ENCODE measurements at regions not wholly inside any gene's neighbourhood (a gene's known extent, or its start where the extent isn't known, plus 50 kb on each side); places are given as distances from the start of the nearest gene placed in this dataset.

- DNase-seq, result no peak
- Histone ChIP-seq H3K27ac (no peak overlapping the region), H3K4me3 (no peak overlapping the region), H3K4me1 (peaks cover 8 to 28% (median 26%) of the 10 kb centered on the region in 6 donors), H3K36me3 (no peaks in the 10 kb centered on the region), H3K27me3 (replicated peaks in 1 of 7) (peaks cover 0 to 12% (median 0%) of the 10 kb centered on the region in 7 donors), H3K9me3 (no peaks in the 10 kb centered on the region)
- intact Hi-C loops (cut with DNase I; ENCODE audit: low total_unique reads), result no loop called here
- WGBS, 5 donors, result 80 to 89% (median 82%) methylated on average over 9 of the region's 9 CpGs
- TF ChIP-seq POLR2A (IDR thresholded peaks at IDR 0.05) (no peak), POLR2AphosphoS5 (IDR thresholded peaks at IDR 0.05) (no peak), CTCF (IDR thresholded peaks at IDR 0.05 in 8 of 11, conservative IDR thresholded peaks at IDR 0.05 in 3 of 11) (no peak)
Measured at GRCh38 chr2:15727396-15728244, 136.0 kb downstream of the DDX1 start.

- no peak for DNase-seq
- Histone ChIP-seq H3K4me1 (peaks cover 8 to 35% (median 27%) of the 10 kb centered on the region in 6 donors), H3K9me3 (no peaks in the 10 kb centered on the region), H3K27me3 (replicated peaks in 1 of 7) (peaks cover 0 to 12% (median 0%) of the 10 kb centered on the region in 7 donors), H3K36me3 (no peaks in the 10 kb centered on the region), H3K27ac (no peak overlapping the region), H3K4me3 (no peak overlapping the region)
- TF ChIP-seq POLR2A (IDR thresholded peaks at IDR 0.05), result no peak
- TF ChIP-seq CTCF (IDR thresholded peaks at IDR 0.05 in 8 of 11, conservative IDR thresholded peaks at IDR 0.05 in 3 of 11), result no peak
- no peak for TF ChIP-seq POLR2AphosphoS5 (IDR thresholded peaks at IDR 0.05)
- WGBS, 5 donors, result 84 to 92% (median 88%) methylated on average over 9 of the region's 9 CpGs
- intact Hi-C loops (cut with DNase I; ENCODE audit: low total_unique reads), result no loop called here
Measured at GRCh38 chr2:15728245-15728938, 136.7 kb downstream of the DDX1 start.

- H3K9me3 ChIP-seq, result no peaks in the 10 kb centered on the region
- no peaks in the 10 kb centered on the region for H3K36me3 ChIP-seq
- no peak overlapping the region for H3K4me3 ChIP-seq
- peaks cover 0 to 12% (median 0%) of the 10 kb centered on the region in 7 donors for H3K27me3 ChIP-seq (replicated peaks in 1 of 7)
- 86 to 93% (median 91%) methylated on average over 7 of the region's 7 CpGs for WGBS, 5 donors
- DNase-seq, result no peak
- TF ChIP-seq POLR2AphosphoS5 (IDR thresholded peaks at IDR 0.05) (no peak), CTCF (IDR thresholded peaks at IDR 0.05 in 8 of 11, conservative IDR thresholded peaks at IDR 0.05 in 3 of 11) (no peak), POLR2A (IDR thresholded peaks at IDR 0.05) (no peak)
- intact Hi-C loops (cut with DNase I; ENCODE audit: low total_unique reads), result no loop called here
- peaks cover 8 to 36% (median 27%) of the 10 kb centered on the region in 6 donors for H3K4me1 ChIP-seq
- H3K27ac ChIP-seq, result no peak overlapping the region
Measured at GRCh38 chr2:15729001-15729400, 137.3 kb downstream of the DDX1 start.

Measured in spleen (tissue), 11 donors.